Ectodermal cell (in vitro differentiated cells): ENCODE measurements at regions not wholly inside any gene's neighbourhood (a gene's known extent, or its start where the extent isn't known, plus 50 kb on each side); places are given as distances from the start of the nearest gene placed in this dataset.
"Not testable (repeated sequence)": the region's sequence is repeated elsewhere in the genome, so short reads cannot be mapped to it uniquely, and the experiment has no call there.

ENCODE experiments used
- H3K27ac ChIP-seq: 2 replicates; pipeline ENCODE4 v1.7.0; 2013; ENCODE audit warnings: mild to moderate bottlenecking, low read depth, low read length; ENCODE audit not compliant: insufficient read depth, poor library complexity, severe bottlenecking
- H3K27me3 ChIP-seq: 2 replicates; pipeline ENCODE4 v1.7.0; 2013; ENCODE audit warnings: mild to moderate bottlenecking, low read length; ENCODE audit not compliant: insufficient read depth, control insufficient read depth, poor library complexity, severe bottlenecking
- H3K36me3 ChIP-seq: one replicate; pipeline ENCODE4 v1.7.0; 2013; ENCODE audit warnings: low read length; ENCODE audit not compliant: control insufficient read depth, insufficient read depth
- H3K4me1 ChIP-seq: one replicate; pipeline ENCODE4 v1.7.0; 2013; ENCODE audit warnings: low read length; ENCODE audit not compliant: control insufficient read depth, insufficient read depth
- H3K4me3 ChIP-seq: 2 replicates; pipeline ENCODE4 v1.7.0; 2013; ENCODE audit warnings: low read depth, low read length, control low read depth; ENCODE audit not compliant: insufficient read depth
- H3K9me3 ChIP-seq: 2 replicates; pipeline ENCODE4 v1.7.0; 2013; ENCODE audit warnings: mild to moderate bottlenecking, low read length, moderate library complexity; ENCODE audit not compliant: control insufficient read depth
- WGBS, 2 experiments: methylation state at CpG; one replicate each; pipeline ENCODE4 v1.1.7; 2013; ENCODE audit warnings: missing lambda C conversion rate in 2 of 2; 5-methylcytosine and 5-hydroxymethylcytosine counted together

DNA sequence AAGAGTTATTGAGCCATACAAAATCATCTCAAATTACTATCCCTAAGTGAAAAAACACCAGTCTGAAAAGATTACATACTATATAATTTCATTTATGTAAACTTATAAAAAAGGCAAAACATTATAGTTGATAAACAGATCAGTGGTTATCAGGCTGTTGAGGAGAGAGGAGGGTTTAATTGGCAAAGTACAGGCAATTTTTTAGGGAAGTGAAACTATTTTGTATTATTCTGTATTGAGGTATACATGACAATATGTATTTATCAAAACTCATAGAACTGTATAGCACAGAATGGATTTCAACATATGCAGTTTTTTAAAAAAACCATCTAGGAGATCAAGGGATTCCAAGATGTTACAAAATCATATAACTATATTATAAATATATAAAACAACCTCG is 403.7 kb downstream of the LTN1 start:
- no peak overlapping the region for H3K27ac ChIP-seq
- no peaks in the 10 kb centered on the region for H3K36me3 ChIP-seq
- no peaks in the 10 kb centered on the region for H3K9me3 ChIP-seq
- H3K27me3 ChIP-seq, result no peaks in the 10 kb centered on the region
- H3K4me3 ChIP-seq, result no peak overlapping the region
- H3K4me1 ChIP-seq, result no peaks in the 10 kb centered on the region
- WGBS, 2 experiments, result 93 to 100% methylated on average over 1 of the region's 1 CpG

DNA sequence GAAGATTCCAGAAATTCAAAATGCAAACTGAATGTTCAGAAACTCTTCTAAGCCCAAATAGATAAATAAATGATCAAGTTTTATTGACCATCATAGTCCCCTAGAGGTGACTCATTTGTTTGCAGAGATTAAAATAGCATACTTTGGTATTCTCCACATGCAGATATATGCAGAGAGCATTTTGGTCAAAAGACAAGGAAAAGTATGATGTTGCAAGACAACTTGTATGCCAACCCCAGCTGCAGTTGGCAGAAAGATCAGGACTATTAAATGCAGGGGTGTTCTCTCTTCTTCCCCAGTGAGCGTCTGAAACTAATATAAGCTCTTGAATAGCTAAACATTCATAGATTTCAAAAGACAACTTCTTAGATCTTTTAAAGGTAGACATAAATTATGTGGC is 404.9 kb downstream of the LTN1 start:
- H3K4me3 ChIP-seq, result no peak overlapping the region
- no peaks in the 10 kb centered on the region for H3K36me3 ChIP-seq
- H3K9me3 ChIP-seq, result no peaks in the 10 kb centered on the region
- WGBS, 2 experiments, result no CpG with 5 or more reads among the region's 1 CpG
- no peaks in the 10 kb centered on the region for H3K4me1 ChIP-seq
- no peak overlapping the region for H3K27ac ChIP-seq
- no peaks in the 10 kb centered on the region for H3K27me3 ChIP-seq

DNA sequence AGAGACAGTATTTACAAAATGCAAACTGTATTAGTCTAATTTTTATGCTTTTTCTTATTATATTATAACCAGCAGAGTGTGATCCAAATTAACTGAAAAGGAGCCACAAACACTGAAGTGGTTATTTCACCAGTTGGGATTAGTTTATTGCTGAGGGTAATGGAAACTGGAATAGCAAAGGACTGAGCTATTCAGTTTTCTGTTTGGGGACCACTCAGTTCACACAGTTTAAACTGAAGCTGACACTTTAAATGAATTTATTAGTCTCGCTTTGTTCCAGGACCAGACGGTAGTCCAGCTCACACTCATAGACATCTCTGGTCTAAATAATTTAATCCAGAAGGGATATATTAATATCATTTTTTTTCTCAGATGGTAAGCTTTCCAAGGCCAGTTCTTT is 410.7 kb downstream of the LTN1 start:
- no peaks in the 10 kb centered on the region for H3K27me3 ChIP-seq
- WGBS, 2 experiments, result 96 to 100% methylated on average over 2 of the region's 2 CpGs

DNA sequence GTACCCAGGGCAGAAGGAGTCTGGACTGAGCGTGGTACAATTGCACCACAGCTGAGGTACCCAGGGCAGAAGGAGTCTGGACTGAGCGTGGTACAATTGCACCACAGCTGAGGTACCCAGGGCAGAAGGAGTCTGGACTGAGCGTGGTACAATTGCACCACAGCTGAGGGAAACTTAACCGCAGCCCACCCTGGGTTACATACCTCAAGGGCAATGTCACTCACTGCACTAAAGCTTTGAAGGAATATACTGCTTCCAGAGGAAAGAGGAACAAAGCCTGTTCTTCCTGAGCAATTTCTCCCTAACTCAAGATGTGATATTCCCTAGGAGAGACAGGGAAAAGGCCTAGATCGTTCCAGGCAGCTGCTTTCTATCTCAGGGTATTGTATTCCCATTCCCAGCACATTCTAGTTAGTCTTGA is 411.4 kb downstream of the LTN1 start:
- not testable (repeated sequence) for H3K36me3 ChIP-seq, H3K4me3 ChIP-seq, H3K9me3 ChIP-seq, H3K27ac ChIP-seq, H3K27me3 ChIP-seq, H3K4me1 ChIP-seq
- WGBS, 2 experiments, result 90 to 95% methylated on average over 5 of the region's 5 CpGs

More for the DNA sequence above, 410.7 kb downstream of the LTN1 start:
- Histone ChIP-seq H3K27ac (no peak overlapping the region), H3K4me1 (peaks cover 5% of the 10 kb centered on the region), H3K36me3 (no peaks in the 10 kb centered on the region), H3K4me3 (no peak overlapping the region), H3K9me3 (no peaks in the 10 kb centered on the region)

DNA sequence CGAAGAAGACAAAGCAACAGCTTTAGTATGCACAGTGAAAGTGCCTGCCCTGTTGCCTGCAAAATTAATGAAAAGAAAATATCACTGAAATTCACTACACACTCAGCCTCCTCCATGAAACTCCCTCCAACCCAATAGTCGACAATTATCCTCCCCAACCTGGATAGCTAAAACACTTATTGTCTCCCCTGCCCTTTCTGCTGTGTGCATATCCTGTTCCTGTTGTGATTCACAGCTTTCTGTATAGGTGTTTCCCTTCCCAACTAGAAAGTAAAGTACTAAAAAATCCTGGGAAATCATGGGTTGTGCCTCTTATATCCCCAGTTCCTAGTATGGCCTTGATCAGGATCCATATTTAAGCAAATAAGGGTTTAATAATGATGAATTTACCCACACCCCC is 412.1 kb downstream of the LTN1 start:
- Histone ChIP-seq H3K4me1 (peaks cover 5% of the 10 kb centered on the region), H3K9me3 (no peaks in the 10 kb centered on the region), H3K27me3 (no peaks in the 10 kb centered on the region), H3K36me3 (no peaks in the 10 kb centered on the region), H3K27ac (no peak overlapping the region), H3K4me3 (no peak overlapping the region)
- 77 to 79% methylated on average over 2 of the region's 2 CpGs for WGBS, 2 experiments

DNA sequence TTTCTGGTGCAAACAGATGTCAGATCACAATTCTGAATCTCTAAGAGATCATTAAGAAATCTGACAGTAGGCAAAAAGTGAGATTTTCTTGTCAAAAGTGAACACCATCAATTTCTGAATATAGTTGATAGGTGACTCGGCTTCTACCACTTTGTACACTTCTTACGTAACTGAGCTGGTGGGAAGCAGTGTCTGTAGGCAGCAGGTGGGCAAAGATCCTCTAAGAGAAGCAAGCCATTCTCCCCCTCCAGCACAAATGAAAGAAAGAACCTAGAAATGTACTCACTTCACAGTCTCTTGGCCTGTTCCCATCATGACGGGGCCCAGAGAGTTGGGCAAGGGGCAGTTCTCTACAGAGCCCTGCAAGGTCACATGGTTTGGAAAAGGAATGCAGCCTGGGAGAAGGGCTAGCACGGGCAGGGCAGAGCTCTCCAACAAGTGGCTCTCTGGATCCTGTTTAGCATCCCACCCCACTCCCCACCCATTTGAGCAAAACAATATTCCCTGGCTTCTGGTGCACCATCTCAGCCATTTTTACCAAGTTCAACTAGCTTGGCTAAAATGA is 412.6 kb downstream of the LTN1 start:
- Histone ChIP-seq H3K27ac (no peak overlapping the region), H3K9me3 (no peaks in the 10 kb centered on the region)
- WGBS, 2 experiments, result 63 to 77% methylated on average over 4 of the region's 4 CpGs

DNA sequence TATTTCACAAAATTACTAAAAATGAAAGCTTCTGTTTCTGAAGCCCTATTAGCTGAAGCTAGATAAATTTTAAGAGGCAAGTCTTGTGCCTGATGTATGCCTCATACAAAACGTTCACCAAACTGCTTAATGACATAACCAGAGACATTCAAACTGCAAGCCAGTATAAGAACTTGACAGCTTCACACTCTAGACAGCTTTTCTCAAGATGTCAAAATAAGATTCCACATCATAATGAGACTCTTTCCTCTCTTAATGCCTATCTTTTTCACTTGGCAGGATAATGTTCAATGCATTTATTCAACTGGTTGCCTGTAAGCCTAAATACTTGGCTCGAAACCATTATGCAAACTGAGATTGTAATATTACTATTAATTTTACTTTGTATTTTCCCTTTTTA is 424.0 kb downstream of the LTN1 start:
- H3K9me3 ChIP-seq, result no peaks in the 10 kb centered on the region
- 84 to 87% methylated on average over 1 to 2 of the region's 2 CpGs for WGBS, 2 experiments

More for the DNA sequence above, 412.6 kb downstream of the LTN1 start:
- no peaks in the 10 kb centered on the region for H3K36me3 ChIP-seq
- H3K27me3 ChIP-seq, result no peaks in the 10 kb centered on the region
- no peak overlapping the region for H3K4me3 ChIP-seq
- peaks cover 5% of the 10 kb centered on the region for H3K4me1 ChIP-seq

DNA sequence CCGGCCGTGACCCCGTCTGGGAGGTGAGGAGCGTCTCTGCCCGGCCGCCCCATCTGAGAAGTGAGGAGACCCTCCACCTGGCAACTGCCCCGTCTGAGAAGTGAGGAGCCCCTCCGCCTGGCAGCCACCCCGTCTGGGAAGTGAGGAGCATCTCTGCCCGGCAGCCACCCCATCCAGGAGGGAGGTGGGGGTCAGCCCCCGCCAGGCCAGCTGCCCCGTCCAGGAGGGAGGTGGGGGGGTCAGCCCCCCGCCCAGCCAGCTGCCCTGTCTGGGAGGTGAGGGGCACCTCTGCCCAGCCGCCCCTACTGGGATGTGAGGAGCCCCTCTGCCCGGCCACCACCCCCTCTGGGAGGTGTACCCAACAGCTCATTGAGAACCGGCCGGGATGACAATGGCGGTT is 428.7 kb downstream of the LTN1 start:
- H3K27me3 ChIP-seq, H3K36me3 ChIP-seq, H3K9me3 ChIP-seq, H3K27ac ChIP-seq, H3K4me3 ChIP-seq, H3K4me1 ChIP-seq: not testable (repeated sequence)
- whole genome bisulfite sequencing, 2 experiments, result 97 to 100% methylated on average over 1 to 8 of the region's 18 CpGs

More for the DNA sequence above, 424.0 kb downstream of the LTN1 start:
- H3K4me1 ChIP-seq, result no peaks in the 10 kb centered on the region
- H3K36me3 ChIP-seq, result no peaks in the 10 kb centered on the region
- H3K27ac ChIP-seq, result no peak overlapping the region
- H3K4me3 ChIP-seq, result no peak overlapping the region
- no peaks in the 10 kb centered on the region for H3K27me3 ChIP-seq

DNA sequence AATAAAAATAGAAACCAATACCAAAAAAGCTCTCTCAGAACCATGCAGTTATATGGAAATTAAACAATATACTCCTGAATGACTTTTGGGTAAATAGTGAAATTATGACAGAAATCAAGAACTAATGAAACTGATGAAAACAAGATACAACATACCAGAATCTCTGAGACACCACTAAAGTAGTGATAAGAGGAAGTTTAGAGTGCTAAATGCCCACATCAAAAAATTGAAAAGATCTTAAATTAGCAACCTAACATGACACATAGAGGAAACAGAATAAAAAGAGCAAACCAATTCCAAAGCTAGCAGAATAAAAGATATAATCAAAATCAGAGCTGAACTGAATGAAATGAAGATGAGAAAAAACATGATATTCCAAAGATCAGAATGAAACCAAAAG is 430.9 kb downstream of the LTN1 start:
- H3K4me3 ChIP-seq, result no peak overlapping the region
- no peaks in the 10 kb centered on the region for H3K27me3 ChIP-seq
- no peaks in the 10 kb centered on the region for H3K36me3 ChIP-seq

DNA sequence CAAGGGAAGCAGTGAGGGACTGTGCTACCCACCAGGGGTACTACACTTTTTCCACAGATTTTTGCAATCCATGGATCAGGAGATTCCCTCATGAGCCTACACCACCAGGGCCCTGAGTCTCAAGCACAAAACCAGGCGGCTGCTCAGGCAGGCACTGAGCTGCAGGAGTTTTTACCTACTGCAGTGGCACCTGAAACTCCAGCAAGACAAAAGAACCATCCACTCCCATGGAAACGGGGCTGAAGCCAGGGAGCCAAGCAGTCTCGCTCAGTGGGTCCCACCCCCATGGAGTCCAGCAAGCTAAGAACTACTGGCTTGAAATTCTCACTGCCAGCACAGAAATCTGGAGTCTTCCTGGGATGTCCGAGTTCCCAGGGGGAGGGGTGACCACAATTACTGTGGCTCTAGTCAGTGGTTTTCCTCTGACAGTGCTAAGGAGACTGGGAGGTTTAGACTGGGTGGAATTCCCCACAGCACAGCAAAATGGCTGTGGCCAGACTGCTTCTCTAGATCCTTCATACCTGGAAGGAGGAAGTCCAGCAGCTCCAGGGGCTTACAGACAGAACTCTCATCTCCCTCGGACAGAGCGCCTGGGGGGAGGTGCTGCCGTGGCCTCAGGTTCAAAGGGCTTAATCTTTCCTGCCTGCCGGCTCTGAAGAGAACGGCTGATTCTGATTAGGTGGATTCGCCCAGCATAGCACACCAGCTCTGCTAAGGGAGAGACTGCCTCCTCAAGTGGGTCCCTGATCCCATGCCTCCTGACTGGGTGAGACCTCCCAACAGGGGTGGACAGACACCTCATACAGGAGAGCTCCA is 437.8 kb downstream of the LTN1 start:
- Histone ChIP-seq H3K27me3 (no peaks in the 10 kb centered on the region), H3K9me3 (no peaks in the 10 kb centered on the region), H3K36me3 (no peaks in the 10 kb centered on the region), H3K27ac (no peak overlapping the region), H3K4me3 (no peak overlapping the region), H3K4me1 (no peaks in the 10 kb centered on the region)
- 88 to 91% methylated on average over 10 of the region's 10 CpGs for WGBS, 2 experiments

More for the DNA sequence above, 430.9 kb downstream of the LTN1 start:
- Histone ChIP-seq H3K4me1 (no peaks in the 10 kb centered on the region), H3K27ac (no peak overlapping the region), H3K9me3 (no peaks in the 10 kb centered on the region)
